GM12872 (cell line): ENCODE measurements at regions not wholly inside any gene's neighbourhood (a gene's known extent, or its start where the extent isn't known, plus 50 kb on each side); places are given as distances from the start of the nearest gene placed in this dataset.

Experiments used
- CTCF ChIP-seq: IDR thresholded peaks from 3 replicates; pipeline ENCODE4 v1.5.1; 2011; ENCODE audit warnings: low read depth, mild to moderate bottlenecking, low read length, moderate library complexity; ENCODE audit not compliant: insufficient read depth

GRCh38 chrX:138908577-138908976 lies 197.1 kb upstream of the FGF13 start:
- TF ChIP-seq CTCF, result no peak

GRCh38 chrX:138897621-138898492 lies 186.3 kb upstream of the FGF13 start:
- TF ChIP-seq CTCF, result no peak

GRCh38 chrX:138890491-138890890 lies 179.0 kb upstream of the FGF13 start:
- TF ChIP-seq CTCF, result no peak

- no peak for TF ChIP-seq CTCF
Observed at GRCh38 chrX:138889149-138889548, 177.6 kb upstream of the FGF13 start.

GRCh38 chrX:138886769-138887168 lies 175.3 kb upstream of the FGF13 start:
- TF ChIP-seq CTCF, result no peak

- TF ChIP-seq CTCF, result no peak
Observed at GRCh38 chrX:138885886-138886285, 174.4 kb upstream of the FGF13 start.

- TF ChIP-seq CTCF, result no peak
Observed at GRCh38 chrX:138877746-138878145, 166.2 kb upstream of the FGF13 start.
